ENCODE measurements at regions not wholly inside any gene's neighbourhood (a gene's known extent, or its start where the extent isn't known, plus 50 kb on each side); places are given as distances from the start of the nearest gene placed in this dataset.
"Not testable (repeated sequence)": the region's sequence is repeated elsewhere in the genome, so short reads cannot be mapped to it uniquely, and the experiment has no call there.

DNA sequence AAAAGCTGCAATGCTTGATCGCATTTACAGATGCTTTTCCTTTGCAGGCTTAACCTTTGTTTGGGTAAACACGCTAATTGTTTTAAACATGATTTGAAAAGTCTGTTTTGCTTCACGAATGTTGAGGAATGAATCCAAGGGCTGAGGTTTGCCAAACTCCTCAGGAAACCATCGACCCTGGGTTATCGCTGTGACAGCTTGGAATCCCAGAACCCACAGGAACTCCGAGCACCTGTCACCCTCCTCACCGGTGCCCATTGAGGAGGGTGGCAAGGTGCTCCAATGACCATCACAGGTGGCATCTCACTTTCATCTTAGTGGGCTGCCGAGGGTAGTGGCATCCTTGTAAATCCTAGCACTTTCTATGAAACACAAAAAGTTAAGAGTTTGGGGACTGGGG, 4498.5 kb upstream of the OR11H1 start:
- H4K20me1 ChIP-seq (replicated peaks in 1 of 2; ENCODE audit: control insufficient read depth in 1 of 2, insufficient read depth in 2 of 2, low read length in 2 of 2); H3K14ac ChIP-seq (ENCODE audit: insufficient read length); FAIRE-seq; H2AFZ ChIP-seq (ENCODE audit: low read length); H3K18ac ChIP-seq (ENCODE audit: extremely low read depth, low read length); H3K56ac ChIP-seq (replicated peaks; ENCODE audit: insufficient read length, low read depth, low read length); H3K9ac ChIP-seq (replicated peaks in 1 of 4; ENCODE audit: extremely low read depth in 1 of 4, low read depth in 3 of 4, low read length in 3 of 4); H2BK12ac ChIP-seq (ENCODE audit: low read depth, low read length); H4K91ac ChIP-seq (replicated peaks; ENCODE audit: insufficient read length, low read length); H2BK5ac ChIP-seq (ENCODE audit: low read depth, low read length); H3K27me3 ChIP-seq (replicated peaks in 1 of 4; ENCODE audit: control insufficient read depth in 3 of 4, extremely low read depth in 1 of 4, insufficient read depth in 3 of 4, low read length in 3 of 4); H3K23ac ChIP-seq (ENCODE audit: insufficient read length); H3K23me2 ChIP-seq (ENCODE audit: low read depth, low read length); H3K79me1 ChIP-seq (ENCODE audit: low read depth, low read length); H3K4me3 ChIP-seq (ENCODE audit: extremely low read depth in 1 of 4, insufficient read depth in 2 of 4, low read depth in 3 of 4, low read length in 4 of 4); H2BK20ac ChIP-seq (ENCODE audit: low read length); H3K79me2 ChIP-seq (ENCODE audit: control insufficient read depth in 1 of 2, insufficient read depth in 2 of 2, low read length in 2 of 2); DNase-seq (ENCODE audit: low read depth in 1 of 2, low spot score in 2 of 2); H4K8ac ChIP-seq (ENCODE audit: extremely low read depth, insufficient read depth, low read length); H4K5ac ChIP-seq (ENCODE audit: insufficient read length, low read depth, low read length); POLR2A ChIA-PET (ENCODE audit: partially characterized antibody); H3K4me2 ChIP-seq (ENCODE audit: insufficient read depth in 1 of 2, low read depth in 2 of 2, low read length in 2 of 2); H3K27ac ChIP-seq (ENCODE audit: low read depth, low read length); H3K4ac ChIP-seq (replicated peaks; ENCODE audit: insufficient read length, low read depth, low read length); H2BK120ac ChIP-seq (replicated peaks; ENCODE audit: low read depth, low read length); H3K36me3 ChIP-seq (ENCODE audit: control insufficient read depth in 2 of 4, insufficient read depth in 4 of 4, low read length in 3 of 4); CTCF ChIA-PET (ENCODE audit: partially characterized antibody); H2BK15ac ChIP-seq (ENCODE audit: low read length); H3K4me1 ChIP-seq (replicated peaks in 1 of 4; ENCODE audit: control insufficient read depth in 3 of 4, insufficient read depth in 4 of 4, low read length in 3 of 4); H2AK5ac ChIP-seq (ENCODE audit: low read depth, low read length): not testable (repeated sequence)
- H3K9me3 ChIP-seq (ENCODE audit: insufficient read depth in 2 of 2, low read depth in 1 of 2, low read length in 1 of 2), result peaks cover 71 to 89% of the 10 kb centered on the region in 2 experiments
- WGBS, 2 experiments (ENCODE audit: extremely low coverage in 1 of 2, insufficient coverage in 1 of 2, insufficient read length in 1 of 2, insufficient replicate concordance in 2 of 2, low coverage in 1 of 2, low lambda C conversion rate in 2 of 2, missing lambda C conversion rate in 1 of 2), result 79% methylated on average over 8 of the region's 8 CpGs; no CpG with 5 or more reads in 1 of the 2 experiments

- H3K9ac ChIP-seq (replicated peaks in 1 of 4; ENCODE audit: extremely low read depth in 1 of 4, low read depth in 3 of 4, low read length in 3 of 4); H3K23me2 ChIP-seq (ENCODE audit: low read depth, low read length); H2AFZ ChIP-seq (ENCODE audit: low read length); H3K79me1 ChIP-seq (ENCODE audit: low read depth, low read length); H3K4me1 ChIP-seq (replicated peaks in 1 of 4; ENCODE audit: control insufficient read depth in 3 of 4, insufficient read depth in 4 of 4, low read length in 3 of 4); H2AK5ac ChIP-seq (ENCODE audit: low read depth, low read length); H2BK120ac ChIP-seq (replicated peaks; ENCODE audit: low read depth, low read length); H3K23ac ChIP-seq (ENCODE audit: insufficient read length); H3K4me3 ChIP-seq (ENCODE audit: extremely low read depth in 1 of 4, insufficient read depth in 2 of 4, low read depth in 3 of 4, low read length in 4 of 4); H3K56ac ChIP-seq (replicated peaks; ENCODE audit: insufficient read length, low read depth, low read length); H2BK20ac ChIP-seq (ENCODE audit: low read length); H4K5ac ChIP-seq (ENCODE audit: insufficient read length, low read depth, low read length); POLR2A ChIA-PET (ENCODE audit: partially characterized antibody); H3K4me2 ChIP-seq (ENCODE audit: insufficient read depth in 1 of 2, low read depth in 2 of 2, low read length in 2 of 2); DNase-seq (ENCODE audit: low read depth in 1 of 2, low spot score in 2 of 2); H2BK15ac ChIP-seq (ENCODE audit: low read length); H3K27ac ChIP-seq (ENCODE audit: low read depth, low read length); H3K79me2 ChIP-seq (ENCODE audit: control insufficient read depth in 1 of 2, insufficient read depth in 2 of 2, low read length in 2 of 2); H4K8ac ChIP-seq (ENCODE audit: extremely low read depth, insufficient read depth, low read length); H2BK12ac ChIP-seq (ENCODE audit: low read depth, low read length); H2BK5ac ChIP-seq (ENCODE audit: low read depth, low read length); H3K18ac ChIP-seq (ENCODE audit: extremely low read depth, low read length); H3K14ac ChIP-seq (ENCODE audit: insufficient read length); H4K20me1 ChIP-seq (replicated peaks in 1 of 2; ENCODE audit: control insufficient read depth in 1 of 2, insufficient read depth in 2 of 2, low read length in 2 of 2); H3K27me3 ChIP-seq (replicated peaks in 1 of 4; ENCODE audit: control insufficient read depth in 3 of 4, extremely low read depth in 1 of 4, insufficient read depth in 3 of 4, low read length in 3 of 4); FAIRE-seq; H3K4ac ChIP-seq (replicated peaks; ENCODE audit: insufficient read length, low read depth, low read length); H3K36me3 ChIP-seq (ENCODE audit: control insufficient read depth in 2 of 4, insufficient read depth in 4 of 4, low read length in 3 of 4); CTCF ChIA-PET (ENCODE audit: partially characterized antibody); H4K91ac ChIP-seq (replicated peaks; ENCODE audit: insufficient read length, low read length): not testable (repeated sequence)
- WGBS, 2 experiments (ENCODE audit: extremely low coverage in 1 of 2, insufficient coverage in 1 of 2, insufficient read length in 1 of 2, insufficient replicate concordance in 2 of 2, low coverage in 1 of 2, low lambda C conversion rate in 2 of 2, missing lambda C conversion rate in 1 of 2), result 67% methylated on average over 6 of the region's 6 CpGs; no CpG with 5 or more reads in 1 of the 2 experiments
- H3K9me3 ChIP-seq (ENCODE audit: insufficient read depth in 2 of 2, low read depth in 1 of 2, low read length in 1 of 2), result peaks cover 74 to 91% of the 10 kb centered on the region in 2 experiments
These were observed 4498.0 kb upstream of the OR11H1 start for GRCh38 chr22:11029967-11030366.
